ENCODE measurements at regions not wholly inside any gene's neighbourhood (a gene's known extent, or its start where the extent isn't known, plus 50 kb on each side); places are given as distances from the start of the nearest gene placed in this dataset.

- H3K9me3 ChIP-seq (ENCODE audit: insufficient read depth in 2 of 2, low read depth in 1 of 2, low read length in 1 of 2) = no peaks in the 10 kb centered on the region
- no peak for DNase-seq (ENCODE audit: low read depth in 1 of 2, low spot score in 2 of 2)
- no peak overlapping the region for H3K9ac ChIP-seq (replicated peaks in 1 of 4; ENCODE audit: extremely low read depth in 1 of 4, low read depth in 3 of 4, low read length in 3 of 4)
- peaks cover 0 to 13% (median 2%) of the 10 kb centered on the region in 4 experiments; a peak in 3 of 7 replicates for H3K27me3 ChIP-seq (replicated peaks in 1 of 4; ENCODE audit: control insufficient read depth in 3 of 4, extremely low read depth in 1 of 4, insufficient read depth in 3 of 4, low read length in 3 of 4)
- H2AFZ ChIP-seq (ENCODE audit: low read length) = no peak overlapping the region
- H3K79me1 ChIP-seq (ENCODE audit: low read depth, low read length) = no peaks in the 10 kb centered on the region
- H3K4me2 ChIP-seq (ENCODE audit: insufficient read depth in 1 of 2, low read depth in 2 of 2, low read length in 2 of 2) = no peak overlapping the region
- no peak overlapping the region for H2BK15ac ChIP-seq (ENCODE audit: low read length)
- no peak overlapping the region for H3K14ac ChIP-seq (ENCODE audit: insufficient read length)
- H2BK5ac ChIP-seq (ENCODE audit: low read depth, low read length) = no peak overlapping the region
- H2BK20ac ChIP-seq (ENCODE audit: low read length) = no peak overlapping the region
- no peaks in the 10 kb centered on the region for H3K36me3 ChIP-seq (ENCODE audit: control insufficient read depth in 2 of 4, insufficient read depth in 4 of 4, low read length in 3 of 4)
- no peak overlapping the region for H4K8ac ChIP-seq (ENCODE audit: extremely low read depth, insufficient read depth, low read length)
- H4K91ac ChIP-seq (replicated peaks; ENCODE audit: insufficient read length, low read length) = no peak overlapping the region
- H3K27ac ChIP-seq (ENCODE audit: low read depth, low read length) = no peak overlapping the region
- no peak overlapping the region for H3K56ac ChIP-seq (replicated peaks; ENCODE audit: insufficient read length, low read depth, low read length)
- H3K23ac ChIP-seq (ENCODE audit: insufficient read length) = no peak overlapping the region
- H3K4ac ChIP-seq (replicated peaks; ENCODE audit: insufficient read length, low read depth, low read length) = no peak overlapping the region
- WGBS, 2 experiments (ENCODE audit: extremely low coverage in 1 of 2, insufficient coverage in 1 of 2, insufficient read length in 1 of 2, insufficient replicate concordance in 2 of 2, low coverage in 1 of 2, low lambda C conversion rate in 2 of 2, missing lambda C conversion rate in 1 of 2) = 95% methylated on average over 4 of the region's 4 CpGs; no CpG with 5 or more reads in 1 of the 2 experiments
- no peak for FAIRE-seq
- POLR2A ChIA-PET (ENCODE audit: partially characterized antibody) = no interaction called here
- H4K5ac ChIP-seq (ENCODE audit: insufficient read length, low read depth, low read length) = no peak overlapping the region
- no peak overlapping the region for H2BK12ac ChIP-seq (ENCODE audit: low read depth, low read length)
- H3K4me1 ChIP-seq (replicated peaks in 1 of 4; ENCODE audit: control insufficient read depth in 3 of 4, insufficient read depth in 4 of 4, low read length in 3 of 4) = no peaks in the 10 kb centered on the region
- CTCF ChIA-PET (ENCODE audit: partially characterized antibody) = no interaction called here
- no peak overlapping the region for H2BK120ac ChIP-seq (replicated peaks; ENCODE audit: low read depth, low read length)
- H4K20me1 ChIP-seq (replicated peaks in 1 of 2; ENCODE audit: control insufficient read depth in 1 of 2, insufficient read depth in 2 of 2, low read length in 2 of 2) = no peaks in the 10 kb centered on the region
- H3K18ac ChIP-seq (ENCODE audit: extremely low read depth, low read length) = no peak overlapping the region
- no peaks in the 10 kb centered on the region for H3K23me2 ChIP-seq (ENCODE audit: low read depth, low read length)
- H3K4me3 ChIP-seq (ENCODE audit: extremely low read depth in 1 of 4, insufficient read depth in 2 of 4, low read depth in 3 of 4, low read length in 4 of 4) = no peak overlapping the region
- no peak overlapping the region for H2AK5ac ChIP-seq (ENCODE audit: low read depth, low read length)
- no peak for TF ChIP-seq CEBPB (IDR thresholded peaks at IDR 0.05; ENCODE audit: low read depth, low read length)
- TF ChIP-seq CBX8 (IDR thresholded peaks at IDR 0.05; ENCODE audit: borderline replicate concordance, low read depth, low read length) = no peak
- no peak for TF ChIP-seq CTBP2 (IDR thresholded peaks at IDR 0.05; ENCODE audit: borderline replicate concordance, insufficient read depth, insufficient read length, low read length)
- no peak for TF ChIP-seq RBBP5 (IDR thresholded peaks at IDR 0.05; ENCODE audit: borderline replicate concordance, low read depth, low read length)
- TF ChIP-seq, protein P1, sequence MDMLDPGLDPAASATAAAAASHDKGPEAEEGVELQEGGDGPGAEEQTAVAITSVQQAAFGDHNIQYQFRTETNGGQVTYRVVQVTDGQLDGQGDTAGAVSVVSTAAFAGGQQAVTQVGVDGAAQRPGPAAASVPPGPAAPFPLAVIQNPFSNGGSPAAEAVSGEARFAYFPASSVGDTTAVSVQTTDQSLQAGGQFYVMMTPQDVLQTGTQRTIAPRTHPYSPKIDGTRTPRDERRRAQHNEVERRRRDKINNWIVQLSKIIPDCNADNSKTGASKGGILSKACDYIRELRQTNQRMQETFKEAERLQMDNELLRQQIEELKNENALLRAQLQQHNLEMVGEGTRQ (IDR thresholded peaks at IDR 0.05; ENCODE audit: low read length) = no peak
- TF ChIP-seq CREB1 (IDR thresholded peaks at IDR 0.05) = no peak
- no peak for TF ChIP-seq SP1 (IDR thresholded peaks at IDR 0.05; ENCODE audit: low read depth, low read length)
- no peak for TF ChIP-seq SP4 (IDR thresholded peaks at IDR 0.05; ENCODE audit: low read length)
- TF ChIP-seq KDM5A (IDR thresholded peaks at IDR 0.05; ENCODE audit: low read length) = no peak
- no peaks in the 10 kb centered on the region for H3K79me2 ChIP-seq (ENCODE audit: control insufficient read depth in 1 of 2, insufficient read depth in 2 of 2, low read length in 2 of 2)
These were observed 227.4 kb upstream of the SORCS1 start for GRCh38 chr10:107391901-107392300.
